Astrocyte (in vitro differentiated cells and primary cell): ENCODE measurements at regions not wholly inside any gene's neighbourhood (a gene's known extent, or its start where the extent isn't known, plus 50 kb on each side); places are given as distances from the start of the nearest gene placed in this dataset.

Experiments
- DNase-seq: peaks from one replicate; pipeline ENCODE4 v3.0.0-alpha.2; 2010; ENCODE audit warnings: low read depth
- FAIRE-seq: peaks from 2 replicates; lab custom pipeline; 2011; peaks lifted over from hg19 to GRCh38; lab: Jason Lieb, UNC
- H2AFZ ChIP-seq: 2 replicates; pipeline ENCODE4 v1.6.0; 2012; ENCODE audit warnings: low read depth, low read length, inconsistent platforms
- H3K27ac ChIP-seq: 2 replicates; pipeline ENCODE4 v1.5.1; 2011; ENCODE audit warnings: low read depth, low read length, inconsistent platforms
- H3K27me3 ChIP-seq: 2 replicates; pipeline ENCODE4 v1.6.0; 2011; ENCODE audit warnings: low read length, inconsistent platforms; ENCODE audit not compliant: insufficient read depth
- H3K36me3 ChIP-seq: 2 replicates; pipeline ENCODE4 v1.5.1; 2011; ENCODE audit warnings: low read length, inconsistent platforms; ENCODE audit not compliant: insufficient read depth
- H3K4me1 ChIP-seq: 2 replicates; pipeline ENCODE4 v1.5.1; 2011; ENCODE audit warnings: low read length, inconsistent platforms; ENCODE audit not compliant: insufficient read depth
- H3K4me2 ChIP-seq: 2 replicates; pipeline ENCODE4 v1.6.0; 2012; ENCODE audit warnings: low read length, inconsistent platforms
- H3K4me3 ChIP-seq: 2 replicates; pipeline ENCODE4 v1.5.1; 2011; ENCODE audit warnings: low read depth, mild to moderate bottlenecking, low read length, inconsistent platforms; ENCODE audit not compliant: insufficient read depth
- H3K79me2 ChIP-seq: 2 replicates; pipeline ENCODE4 v1.6.0; 2012; ENCODE audit warnings: mild to moderate bottlenecking, low read length, inconsistent platforms; ENCODE audit not compliant: insufficient read depth
- H3K9ac ChIP-seq: 2 replicates; pipeline ENCODE4 v1.6.0; 2012; ENCODE audit warnings: mild to moderate bottlenecking, low read length, inconsistent platforms
- H3K9me3 ChIP-seq: 2 replicates; pipeline ENCODE4 v1.5.1; 2012; ENCODE audit warnings: low read depth, mild to moderate bottlenecking, low read length, inconsistent platforms; ENCODE audit not compliant: insufficient read depth
- H4K20me1 ChIP-seq: 2 replicates; pipeline ENCODE4 v1.6.0; 2012; ENCODE audit warnings: low read length, inconsistent platforms; ENCODE audit not compliant: insufficient read depth
- H3K27ac Mint-ChIP-seq: one replicate; pipeline ENCODE4 v1.8.0; 2021; ENCODE audit warnings: mild to moderate bottlenecking, mixed read lengths; ENCODE audit not compliant: unreplicated experiment
- H3K27me3 Mint-ChIP-seq: one replicate; pipeline ENCODE4 v1.8.0; 2021; ENCODE audit warnings: low read depth, mixed read lengths; ENCODE audit not compliant: unreplicated experiment
- H3K36me3 Mint-ChIP-seq: one replicate; pipeline ENCODE4 v1.8.0; 2021; ENCODE audit warnings: low read depth, mixed read lengths; ENCODE audit not compliant: unreplicated experiment
- H3K4me1 Mint-ChIP-seq: one replicate; pipeline ENCODE4 v1.8.0; 2021; ENCODE audit warnings: low read depth, mixed read lengths; ENCODE audit not compliant: unreplicated experiment
- H3K4me3 Mint-ChIP-seq: one replicate; pipeline ENCODE4 v1.8.0; 2021; ENCODE audit warnings: mild to moderate bottlenecking, moderate library complexity, mixed read lengths; ENCODE audit not compliant: unreplicated experiment
- H3K9me3 Mint-ChIP-seq: one replicate; pipeline ENCODE4 v1.8.0; 2021; ENCODE audit warnings: mild to moderate bottlenecking, mixed read lengths; ENCODE audit not compliant: unreplicated experiment
- EZH2 ChIP-seq: IDR thresholded peaks from 2 replicates; pipeline ENCODE4 v1.6.1; 2012; ENCODE audit warnings: mild to moderate bottlenecking, low read length, inconsistent platforms; ENCODE audit not compliant: insufficient read depth
- TF ChIP-seq, protein P1 (sequence below): IDR thresholded peaks from 2 replicates; pipeline ENCODE4 v1.5.1; 2011; ENCODE audit warnings: low read depth, mild to moderate bottlenecking, inconsistent platforms, low read length, moderate library complexity; ENCODE audit not compliant: insufficient read depth

DNA sequence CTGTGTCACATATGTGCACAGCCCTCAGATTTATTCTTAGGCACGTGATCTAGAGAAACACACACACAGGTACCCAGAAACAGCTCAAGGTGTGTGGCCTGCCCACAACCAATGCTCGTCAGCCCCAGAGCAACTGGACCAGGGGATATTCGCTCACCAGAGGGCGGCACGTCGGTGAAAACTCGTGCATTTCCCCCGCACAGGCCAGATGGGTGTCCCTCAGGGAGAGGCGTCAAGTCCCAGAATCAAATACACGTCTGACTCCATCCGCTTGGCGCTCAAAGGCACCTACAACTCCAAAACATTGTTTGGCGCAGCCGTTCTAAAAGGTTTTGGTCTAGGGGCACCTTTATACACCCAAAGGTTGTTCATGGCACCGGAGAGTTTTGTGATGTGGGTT lies 429.0 kb downstream of the BRD1 start:
- TF ChIP-seq, protein P1, sequence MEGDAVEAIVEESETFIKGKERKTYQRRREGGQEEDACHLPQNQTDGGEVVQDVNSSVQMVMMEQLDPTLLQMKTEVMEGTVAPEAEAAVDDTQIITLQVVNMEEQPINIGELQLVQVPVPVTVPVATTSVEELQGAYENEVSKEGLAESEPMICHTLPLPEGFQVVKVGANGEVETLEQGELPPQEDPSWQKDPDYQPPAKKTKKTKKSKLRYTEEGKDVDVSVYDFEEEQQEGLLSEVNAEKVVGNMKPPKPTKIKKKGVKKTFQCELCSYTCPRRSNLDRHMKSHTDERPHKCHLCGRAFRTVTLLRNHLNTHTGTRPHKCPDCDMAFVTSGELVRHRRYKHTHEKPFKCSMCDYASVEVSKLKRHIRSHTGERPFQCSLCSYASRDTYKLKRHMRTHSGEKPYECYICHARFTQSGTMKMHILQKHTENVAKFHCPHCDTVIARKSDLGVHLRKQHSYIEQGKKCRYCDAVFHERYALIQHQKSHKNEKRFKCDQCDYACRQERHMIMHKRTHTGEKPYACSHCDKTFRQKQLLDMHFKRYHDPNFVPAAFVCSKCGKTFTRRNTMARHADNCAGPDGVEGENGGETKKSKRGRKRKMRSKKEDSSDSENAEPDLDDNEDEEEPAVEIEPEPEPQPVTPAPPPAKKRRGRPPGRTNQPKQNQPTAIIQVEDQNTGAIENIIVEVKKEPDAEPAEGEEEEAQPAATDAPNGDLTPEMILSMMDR, result no peak
- TF ChIP-seq EZH2, result no peak
- Histone ChIP-seq H3K4me3 (no peak overlapping the region), H3K27me3 (no peaks in the 10 kb centered on the region), H3K4me1 (peaks cover 6% of the 10 kb centered on the region), H2AFZ (no peak overlapping the region), H3K79me2 (no peaks in the 10 kb centered on the region), H3K9ac (no peak overlapping the region), H3K36me3 (no peaks in the 10 kb centered on the region), H4K20me1 (no peaks in the 10 kb centered on the region), H3K4me2 (no peak overlapping the region), H3K27ac (no peak overlapping the region), H3K9me3 (peaks cover 18% of the 10 kb centered on the region)
- H3K27me3 Mint-ChIP-seq, result peaks cover 10% of the 10 kb centered on the region
- H3K9me3 Mint-ChIP-seq, result peaks cover 17% of the 10 kb centered on the region
- H3K4me1 Mint-ChIP-seq, result peaks cover 11% of the 10 kb centered on the region
- H3K4me3 Mint-ChIP-seq, result no peak overlapping the region
- DNase-seq, result no peak
- no peak overlapping the region for H3K27ac Mint-ChIP-seq
- H3K36me3 Mint-ChIP-seq, result peaks cover 2% of the 10 kb centered on the region
- FAIRE-seq, result no peak

DNA sequence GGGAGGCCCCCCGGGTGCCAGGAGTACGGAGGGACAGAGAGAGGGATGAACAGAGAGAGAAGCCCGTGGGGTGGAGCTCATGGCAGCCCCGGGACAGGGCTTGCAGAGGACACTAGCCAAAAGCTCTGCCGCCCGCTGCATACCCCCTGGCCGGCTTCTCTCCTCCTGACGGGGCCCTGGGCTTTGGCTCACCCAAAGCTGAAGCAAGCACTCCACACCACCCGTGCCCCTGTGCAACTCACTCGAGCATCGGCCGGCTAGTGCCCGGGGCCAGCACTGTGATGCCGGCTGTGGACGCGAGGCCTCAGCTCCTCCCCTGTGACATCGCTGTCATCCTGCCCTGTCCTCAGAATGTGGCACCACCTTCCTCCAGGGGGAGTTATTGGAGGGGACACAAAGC lies 429.6 kb downstream of the BRD1 start:
- no peak for TF ChIP-seq EZH2
- TF ChIP-seq, protein P1, result no peak
- Histone ChIP-seq H3K9ac (no peak overlapping the region), H3K27ac (no peak overlapping the region), H2AFZ (no peak overlapping the region), H3K36me3 (no peaks in the 10 kb centered on the region), H3K4me1 (peaks cover 6% of the 10 kb centered on the region), H3K4me3 (no peak overlapping the region), H3K4me2 (no peak overlapping the region), H4K20me1 (no peaks in the 10 kb centered on the region), H3K27me3 (no peaks in the 10 kb centered on the region), H3K79me2 (no peaks in the 10 kb centered on the region), H3K9me3 (peaks cover 18% of the 10 kb centered on the region)
- peaks cover 2% of the 10 kb centered on the region for H3K36me3 Mint-ChIP-seq
- H3K4me1 Mint-ChIP-seq, result peaks cover 11% of the 10 kb centered on the region
- H3K27me3 Mint-ChIP-seq, result peaks cover 9% of the 10 kb centered on the region
- H3K9me3 Mint-ChIP-seq, result peaks cover 17% of the 10 kb centered on the region
- DNase-seq (no peak), FAIRE-seq (no peak)
- H3K27ac Mint-ChIP-seq, result no peak overlapping the region
- H3K4me3 Mint-ChIP-seq, result no peak overlapping the region

DNA sequence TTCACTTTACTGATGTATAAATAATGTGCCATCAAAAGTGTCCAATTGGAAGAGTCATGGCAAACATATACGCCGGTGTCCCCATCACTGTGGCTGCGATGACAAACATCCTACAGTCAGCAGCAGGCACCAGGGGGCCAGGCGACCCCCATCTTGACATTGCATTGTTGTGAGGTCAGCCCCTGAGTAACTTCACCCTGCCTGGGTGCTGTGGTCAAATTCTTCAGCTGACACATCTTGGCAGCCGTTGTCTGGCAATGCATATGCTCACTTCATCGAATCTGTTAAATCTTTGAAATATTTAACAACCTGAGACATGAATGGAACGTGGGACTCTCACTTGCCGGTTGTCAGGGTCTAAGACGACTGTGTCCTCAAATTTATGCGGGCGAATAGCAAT lies 430.9 kb downstream of the BRD1 start:
- Mint-ChIP-seq H3K9me3 (peaks cover 19% of the 10 kb centered on the region), H3K36me3 (peaks cover 2% of the 10 kb centered on the region), H3K27me3 (peaks cover 4% of the 10 kb centered on the region), H3K4me1 (peaks cover 14% of the 10 kb centered on the region), H3K4me3 (no peak overlapping the region), H3K27ac (peak overlapping the region; percentile 67)
- TF ChIP-seq, protein P1, result no peak
- no peak for TF ChIP-seq EZH2
- Histone ChIP-seq H3K9ac (no peak overlapping the region), H3K4me3 (no peak overlapping the region), H3K4me2 (no peak overlapping the region), H2AFZ (no peak overlapping the region), H3K4me1 (peaks cover 6% of the 10 kb centered on the region), H3K79me2 (no peaks in the 10 kb centered on the region), H3K9me3 (peaks cover 22% of the 10 kb centered on the region), H3K27ac (no peak overlapping the region), H3K27me3 (no peaks in the 10 kb centered on the region), H3K36me3 (no peaks in the 10 kb centered on the region), H4K20me1 (no peaks in the 10 kb centered on the region)
- DNase-seq (no peak), FAIRE-seq (no peak)
